ACC112 (cell line): ENCODE measurements at regions not wholly inside any gene's neighbourhood (a gene's known extent, or its start where the extent isn't known, plus 50 kb on each side); places are given as distances from the start of the nearest gene placed in this dataset.
A peak's percentile ranks its signal among the peaks of the same experiment; 100 is the strongest.
"Not testable (repeated sequence)": the region's sequence is repeated elsewhere in the genome, so short reads cannot be mapped to it uniquely, and the experiment has no call there.

Source experiments
- H2AFZ ChIP-seq: fragments of 200-600 bp; sonication (generic); one replicate; pipeline ENCODE4 v1.6.0; 2017; ENCODE audit warnings: antibody characterized with exemption, low read length; ENCODE audit not compliant: unreplicated experiment
- H3K27ac ChIP-seq: fragments of 200-600 bp; sonication (generic); 2 replicates; pipeline ENCODE4 v1.5.1; 2014; ENCODE audit warnings: low read depth, mild to moderate bottlenecking, antibody characterized with exemption, low read length, moderate library complexity
- H3K27me3 ChIP-seq: fragments of 200-600 bp; sonication (generic); 2 replicates; pipeline ENCODE4 v1.6.1; 2014; ENCODE audit warnings: mild to moderate bottlenecking, antibody characterized with exemption, low read length, moderate library complexity, mixed read lengths; ENCODE audit not compliant: insufficient read depth
- H3K36me3 ChIP-seq: fragments of 200-600 bp; sonication (generic); 2 replicates; pipeline ENCODE4 v1.6.1; 2016; ENCODE audit warnings: mild to moderate bottlenecking, antibody characterized with exemption, low read length, moderate library complexity, mixed read lengths; ENCODE audit not compliant: insufficient read depth
- H3K4me1 ChIP-seq: fragments of 200-600 bp; sonication (generic); one replicate; pipeline ENCODE4 v1.6.1; 2016; ENCODE audit warnings: low read length, mixed read lengths; ENCODE audit not compliant: insufficient read depth, unreplicated experiment, control insufficient read depth
- H3K4me3 ChIP-seq: fragments of 200-600 bp; sonication (generic); 2 replicates; pipeline ENCODE4 v1.5.1; 2014; ENCODE audit warnings: mild to moderate bottlenecking, low read depth, low read length
- H3K79me2 ChIP-seq: fragments of 200-600 bp; sonication (generic); one replicate; pipeline ENCODE4 v1.6.0; 2016; ENCODE audit warnings: low read length; ENCODE audit not compliant: control insufficient read depth, unreplicated experiment, insufficient read depth

DNA sequence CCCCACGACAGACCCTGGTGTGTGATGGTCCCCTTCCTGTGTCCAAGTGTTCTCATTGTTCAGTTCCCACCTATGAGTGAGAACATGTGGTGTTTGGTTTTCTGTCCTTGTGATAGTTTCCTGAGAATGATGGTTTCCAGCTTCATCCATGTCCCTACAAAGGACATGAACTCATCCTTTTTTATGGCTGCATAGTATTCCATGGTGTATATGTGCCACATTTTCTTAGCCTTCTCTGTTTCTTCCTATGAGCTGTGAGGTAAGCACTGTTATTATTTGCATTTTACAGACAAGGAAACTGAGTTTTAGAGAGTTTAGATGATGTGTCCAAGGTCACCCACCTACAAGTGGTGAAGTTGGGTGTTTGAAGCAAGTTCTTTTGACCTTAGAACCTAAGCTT lies 51.1 kb upstream of the BNC1 start:
- H3K36me3 ChIP-seq, H3K79me2 ChIP-seq, H3K27ac ChIP-seq, H3K4me3 ChIP-seq, H3K4me1 ChIP-seq, H2AFZ ChIP-seq, H3K27me3 ChIP-seq: not testable (repeated sequence)

DNA sequence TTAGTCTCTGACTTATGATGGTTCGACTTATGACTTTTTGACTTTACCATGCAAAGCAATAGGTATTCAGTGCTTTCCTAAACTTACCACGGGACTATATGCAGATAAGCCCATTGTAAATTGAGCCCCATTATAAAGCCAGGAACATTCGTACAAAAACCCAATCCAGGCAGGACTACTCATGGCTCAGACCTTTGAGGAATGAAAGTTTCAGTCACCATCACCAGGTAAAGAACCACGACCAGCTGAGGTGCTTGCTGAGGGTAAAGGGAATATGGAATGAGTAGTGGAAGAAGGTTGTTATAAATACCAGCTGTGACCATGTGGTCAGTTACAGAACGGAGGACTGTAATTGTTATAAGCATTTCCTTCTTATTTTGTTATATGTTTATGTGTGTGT lies 54.9 kb upstream of the BNC1 start:
- Histone ChIP-seq H3K4me1 (no peaks in the 10 kb centered on the region), H2AFZ (no peak overlapping the region), H3K36me3 (no peaks in the 10 kb centered on the region), H3K27me3 (peaks cover 20% of the 10 kb centered on the region), H3K4me3 (no peak overlapping the region), H3K27ac (no peak overlapping the region), H3K79me2 (no peaks in the 10 kb centered on the region)

DNA sequence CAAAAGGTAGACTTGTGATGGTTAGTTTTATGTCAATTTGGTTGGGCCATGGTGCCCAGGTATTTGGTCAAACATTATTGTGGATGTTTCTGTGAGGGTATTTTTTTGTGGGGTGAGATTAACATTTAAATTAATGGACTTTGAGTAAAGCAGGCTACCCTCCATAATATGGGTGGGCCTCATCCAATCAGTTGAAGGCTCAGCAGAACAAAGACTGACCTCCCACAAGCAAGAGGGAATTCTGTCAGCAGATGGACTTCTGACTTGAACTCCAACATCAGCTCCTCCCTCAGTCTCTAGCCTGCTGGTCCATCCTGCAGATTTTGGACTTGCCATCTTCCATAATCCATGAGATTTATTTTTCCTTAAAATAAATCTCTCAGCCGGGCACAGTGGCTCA lies 55.6 kb upstream of the BNC1 start:
- Histone ChIP-seq H3K4me3 (no peak overlapping the region), H3K79me2 (no peaks in the 10 kb centered on the region), H3K36me3 (no peaks in the 10 kb centered on the region), H2AFZ (no peak overlapping the region), H3K4me1 (no peaks in the 10 kb centered on the region), H3K27me3 (peaks cover 25% of the 10 kb centered on the region), H3K27ac (no peak overlapping the region)

DNA sequence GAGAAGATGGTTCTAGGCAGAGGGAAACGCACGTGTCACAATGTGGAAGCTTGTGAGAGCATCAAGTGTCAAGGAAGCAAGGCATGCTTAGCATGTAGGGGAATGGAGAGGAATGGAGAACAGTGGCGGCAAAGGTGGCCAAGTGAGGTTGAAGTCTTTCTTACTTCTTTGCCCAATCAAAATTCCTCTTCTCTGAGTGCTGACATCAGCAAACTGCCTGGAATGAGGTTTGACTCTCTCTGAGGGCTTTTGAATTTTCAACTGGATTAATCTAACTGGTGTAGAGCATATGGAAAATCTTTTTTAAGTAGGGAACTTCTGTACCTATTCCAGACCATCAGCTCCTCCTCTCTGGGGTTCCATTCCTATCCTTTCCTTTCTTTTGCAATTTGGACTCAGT lies 61.9 kb upstream of the BNC1 start:
- Histone ChIP-seq H3K79me2 (no peaks in the 10 kb centered on the region), H3K4me3 (no peak overlapping the region), H3K4me1 (no peaks in the 10 kb centered on the region), H3K27ac (no peak overlapping the region), H2AFZ (no peak overlapping the region), H3K27me3 (peaks cover 69% of the 10 kb centered on the region), H3K36me3 (no peaks in the 10 kb centered on the region)

DNA sequence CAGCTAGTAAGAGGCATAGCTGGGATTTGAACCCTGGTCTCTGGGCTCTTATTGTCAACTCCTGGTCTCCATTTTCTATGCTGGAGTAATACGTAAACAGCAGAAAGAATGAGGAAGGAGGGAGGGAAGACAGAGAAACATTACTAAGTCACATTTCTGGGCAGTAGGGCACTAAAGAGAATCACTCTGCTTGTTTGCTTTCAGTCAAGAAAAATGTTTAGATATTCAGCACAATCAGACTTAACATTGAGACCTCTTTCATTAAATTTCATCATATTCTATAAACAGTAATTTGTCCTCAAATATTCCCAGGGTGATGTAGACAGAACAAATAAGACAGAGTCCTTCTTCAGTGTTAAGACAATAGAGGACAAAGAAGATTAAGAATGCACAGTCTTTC lies 67.7 kb upstream of the BNC1 start:
- Histone ChIP-seq H2AFZ (no peak overlapping the region), H3K27me3 (peaks cover 34% of the 10 kb centered on the region), H3K79me2 (no peaks in the 10 kb centered on the region), H3K27ac (no peak overlapping the region), H3K4me1 (no peaks in the 10 kb centered on the region), H3K4me3 (no peak overlapping the region), H3K36me3 (no peaks in the 10 kb centered on the region)

DNA sequence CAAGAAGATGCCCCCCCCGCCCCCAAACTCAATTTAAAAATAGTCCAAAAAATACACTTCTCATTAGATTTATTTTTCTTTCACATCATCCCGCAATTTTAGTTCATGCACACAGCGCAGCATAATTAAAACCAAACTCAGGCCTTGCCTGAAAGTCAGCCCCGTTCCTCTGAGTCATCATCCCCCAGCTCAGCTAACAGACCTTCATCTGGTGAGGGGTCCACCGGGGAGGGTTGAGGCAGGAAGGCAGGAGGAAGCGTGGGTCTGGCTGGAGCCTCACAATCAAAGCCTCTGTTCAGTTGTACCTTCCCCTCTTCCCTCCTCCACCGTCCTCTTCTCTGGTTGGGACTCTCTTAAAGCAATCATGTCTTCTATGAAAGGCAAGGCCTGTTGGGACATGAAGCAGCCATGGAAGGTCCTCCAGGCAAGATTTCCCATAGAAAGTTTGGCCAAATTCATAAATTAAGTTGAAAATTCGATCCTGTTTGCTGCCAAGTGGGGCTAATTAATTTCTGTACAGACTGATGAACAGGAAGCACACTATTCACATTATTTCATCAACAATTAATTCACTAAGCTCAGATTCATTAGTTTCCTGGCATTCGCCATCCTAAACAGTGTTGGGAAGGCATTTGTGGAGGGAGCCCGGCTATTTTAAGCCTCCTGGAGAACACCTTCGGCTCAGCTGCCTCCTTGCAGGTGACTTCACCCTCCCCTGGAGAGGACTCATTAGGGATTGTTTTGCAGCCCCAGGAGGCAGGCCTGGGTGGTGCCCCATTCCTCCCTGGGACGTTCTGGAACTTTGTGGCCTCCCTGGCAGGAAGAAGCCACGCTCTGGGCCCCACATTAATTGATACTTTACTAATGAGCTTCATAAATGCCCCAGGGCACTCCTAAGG lies 72.3 kb upstream of the BNC1 start:
- H3K79me2 ChIP-seq: no peaks in the 10 kb centered on the region
- no peaks in the 10 kb centered on the region for H3K27me3 ChIP-seq
- no peak overlapping the region for H2AFZ ChIP-seq
- no peak overlapping the region for H3K27ac ChIP-seq
- H3K36me3 ChIP-seq: no peaks in the 10 kb centered on the region
- no peaks in the 10 kb centered on the region for H3K4me1 ChIP-seq
- H3K4me3 ChIP-seq: no peak overlapping the region

DNA sequence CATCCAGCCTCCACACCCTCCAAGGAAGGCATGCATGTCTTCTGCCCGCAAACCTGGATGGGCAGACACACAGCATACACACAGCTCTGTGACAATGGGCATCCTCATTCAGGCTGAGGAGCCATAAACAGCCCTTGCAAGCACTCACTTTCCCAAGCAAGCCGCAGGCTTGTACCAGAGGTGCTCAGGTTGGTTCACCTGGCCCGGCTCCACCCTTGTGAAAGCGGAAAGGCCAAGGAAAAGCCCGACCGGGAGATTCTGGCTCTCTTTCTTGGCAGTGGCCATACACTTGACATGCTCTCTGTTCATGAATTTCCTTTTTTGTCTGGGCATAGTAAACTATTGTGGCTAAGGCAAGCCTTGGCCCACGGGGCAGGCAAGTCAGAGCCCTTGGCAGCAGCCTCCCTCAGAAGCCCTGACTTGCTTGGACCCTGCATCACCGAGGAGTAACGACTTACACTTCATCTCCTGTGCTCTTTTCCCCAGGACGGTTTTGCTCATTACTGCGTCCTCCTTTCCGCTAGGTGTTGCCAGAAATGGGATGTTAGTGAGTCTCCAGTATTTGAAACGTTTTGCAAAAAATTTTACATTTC lies 74.6 kb upstream of the BNC1 start:
- Histone ChIP-seq H3K27ac (no peak overlapping the region), H3K79me2 (no peaks in the 10 kb centered on the region), H2AFZ (no peak overlapping the region), H3K4me1 (no peaks in the 10 kb centered on the region), H3K27me3 (no peaks in the 10 kb centered on the region), H3K4me3 (no peak overlapping the region), H3K36me3 (no peaks in the 10 kb centered on the region)

DNA sequence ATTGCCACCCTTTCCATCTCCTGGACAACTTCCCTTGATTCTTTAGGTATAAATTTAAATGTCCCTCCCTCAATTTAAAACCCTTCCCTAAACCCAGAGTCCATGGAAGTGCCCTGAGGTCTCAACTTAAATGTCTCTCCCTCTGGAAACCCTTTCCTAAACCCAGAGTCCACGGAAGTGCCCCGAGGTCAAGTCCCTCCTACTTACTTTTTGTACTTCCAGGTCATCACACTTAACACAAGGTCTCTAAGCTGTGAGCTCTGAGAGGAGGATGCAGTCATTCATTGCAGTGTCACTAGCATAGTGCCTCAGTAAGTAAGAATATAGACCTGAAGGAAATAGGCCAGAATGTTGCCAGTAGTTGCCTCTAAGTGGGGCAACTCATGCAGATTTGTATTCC lies 78.2 kb upstream of the BNC1 start:
- Histone ChIP-seq H3K79me2 (no peaks in the 10 kb centered on the region), H3K27me3 (no peaks in the 10 kb centered on the region), H3K36me3 (no peaks in the 10 kb centered on the region), H3K4me1 (peaks cover 4% of the 10 kb centered on the region), H3K27ac (no peak overlapping the region), H2AFZ (no peak overlapping the region), H3K4me3 (no peak overlapping the region)

DNA sequence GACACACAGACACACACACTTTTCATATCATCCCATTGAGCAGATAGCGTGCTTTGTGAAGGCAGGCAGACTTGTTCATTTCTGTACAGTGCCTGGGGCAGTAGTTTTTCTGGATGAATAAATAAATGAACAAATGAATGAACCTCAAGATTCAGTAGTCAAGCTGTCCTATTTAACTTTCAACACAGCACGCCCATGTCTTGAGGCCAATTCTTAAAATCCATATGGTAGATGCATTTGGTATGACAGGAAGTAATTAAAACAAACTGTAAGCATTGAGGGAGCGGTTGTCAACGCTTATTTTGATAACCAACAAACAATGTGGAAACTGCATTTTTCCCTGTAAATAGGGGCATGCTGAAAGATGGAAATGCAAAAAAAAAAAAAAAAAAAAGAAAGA lies 80.0 kb upstream of the BNC1 start:
- H2AFZ ChIP-seq: no peak overlapping the region
- no peaks in the 10 kb centered on the region for H3K27me3 ChIP-seq
- no peaks in the 10 kb centered on the region for H3K79me2 ChIP-seq
- no peak overlapping the region for H3K4me3 ChIP-seq
- no peak overlapping the region for H3K27ac ChIP-seq
- H3K4me1 ChIP-seq: peaks cover 4% of the 10 kb centered on the region
- H3K36me3 ChIP-seq: no peaks in the 10 kb centered on the region

DNA sequence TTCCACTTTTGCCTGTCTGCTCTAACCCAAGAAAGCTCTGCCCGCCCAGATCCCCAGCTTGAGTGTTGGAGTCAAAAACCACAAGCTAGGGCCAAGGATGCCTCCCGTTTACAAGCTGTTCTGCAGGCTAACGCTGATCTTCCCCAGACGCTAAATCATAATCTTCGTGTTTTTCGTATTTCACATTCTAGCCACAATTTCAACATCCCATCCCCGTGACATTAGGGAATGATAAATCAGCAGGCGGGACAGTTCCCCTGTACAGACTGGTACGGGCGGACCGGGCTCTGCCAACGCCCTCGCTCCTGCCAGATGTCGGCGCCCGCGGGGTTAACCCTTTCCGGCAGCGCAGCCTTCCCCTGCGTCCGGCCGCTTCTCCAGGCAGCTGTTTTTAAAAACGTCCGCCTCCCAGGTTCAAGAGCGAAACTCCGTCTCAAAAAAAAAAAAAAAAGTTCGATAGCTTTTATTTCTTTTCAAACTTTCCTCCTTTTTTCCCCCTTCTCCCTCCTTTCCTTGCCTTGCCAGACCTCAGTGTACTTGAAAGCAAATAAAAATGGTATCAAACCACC lies 81.0 kb upstream of the BNC1 start:
- Histone ChIP-seq H3K27ac (no peak overlapping the region), H3K36me3 (no peaks in the 10 kb centered on the region), H3K79me2 (no peaks in the 10 kb centered on the region), H3K27me3 (no peaks in the 10 kb centered on the region), H3K4me1 (peaks cover 4% of the 10 kb centered on the region), H3K4me3 (peak overlapping the region; percentile 61), H2AFZ (no peak overlapping the region)

DNA sequence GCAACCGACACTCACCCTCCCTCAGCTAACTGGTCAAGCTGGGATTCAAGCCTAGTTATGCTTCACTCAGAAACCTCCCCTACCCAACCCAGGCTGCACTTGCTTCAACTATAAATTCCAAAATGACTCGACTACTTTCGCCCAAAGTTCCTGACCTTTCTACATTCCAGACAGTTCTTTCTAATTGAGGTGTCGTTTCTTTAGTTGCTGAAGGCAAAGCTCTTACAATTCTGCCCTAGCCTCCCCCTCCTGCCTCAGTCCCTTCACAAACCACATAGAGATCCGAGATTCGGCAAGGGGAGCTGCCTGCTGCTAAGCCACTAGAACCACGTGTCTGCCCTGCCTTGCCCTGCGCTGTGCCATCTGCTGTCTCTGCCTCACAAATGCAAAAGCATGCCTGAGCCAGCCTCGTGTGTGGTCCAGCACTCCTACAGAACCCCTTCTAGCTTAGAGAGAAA lies 74.7 kb upstream of the SH3GL3 start:
- Histone ChIP-seq H3K4me3 (no peak overlapping the region), H3K79me2 (no peaks in the 10 kb centered on the region), H3K36me3 (no peaks in the 10 kb centered on the region), H3K27ac (no peak overlapping the region), H3K27me3 (peaks cover 64% of the 10 kb centered on the region), H3K4me1 (no peaks in the 10 kb centered on the region), H2AFZ (no peak overlapping the region)
